Stimulated activated CD4-positive, alpha-beta T cell treated with anti-CD3 and anti-CD28 coated beads, Interleukin-2, amount 100 ng/mL, for 48 hours (primary cell): ENCODE measurements at regions not wholly inside any gene's neighbourhood (a gene's known extent, or its start where the extent isn't known, plus 50 kb on each side); places are given as distances from the start of the nearest gene placed in this dataset.
A peak's percentile ranks its signal among the peaks of the same experiment; 100 is the strongest.

Experiments
- DNase-seq, 2 donors: peaks; one replicate each; pipeline ENCODE4 v3.0.0-alpha.2; 2020

- no peak for DNase-seq
These were observed 254.9 kb upstream of the EGLN3 start for GRCh38 chr14:34205799-34206198.

- DNase-seq: no peak
These were observed 253.9 kb upstream of the EGLN3 start for GRCh38 chr14:34204774-34205173.

- DNase-seq: no peak
These were observed 252.4 kb upstream of the EGLN3 start for GRCh38 chr14:34203251-34203722.

- DNase-seq: no peak
These were observed 251.2 kb upstream of the EGLN3 start for GRCh38 chr14:34201909-34202637.

- DNase-seq: peak in 1 of 2 donors; percentile 19
These were observed 248.7 kb upstream of the EGLN3 start for GRCh38 chr14:34199585-34199984.

GRCh38 chr14:34198096-34198495 is 247.2 kb upstream of the EGLN3 start:
- no peak for DNase-seq

- no peak for DNase-seq
These were observed 245.1 kb upstream of the EGLN3 start for GRCh38 chr14:34195964-34196363.

- no peak for DNase-seq
These were observed 239.8 kb upstream of the EGLN3 start for GRCh38 chr14:34190717-34191116.

GRCh38 chr14:34189866-34190265 is 239.0 kb upstream of the EGLN3 start:
- no peak for DNase-seq

GRCh38 chr14:34187519-34188044 is 236.7 kb upstream of the EGLN3 start:
- DNase-seq: no peak

GRCh38 chr14:34187061-34187460 is 236.2 kb upstream of the EGLN3 start:
- no peak for DNase-seq

GRCh38 chr14:34184126-34184525 is 233.3 kb upstream of the EGLN3 start:
- DNase-seq: no peak

- no peak for DNase-seq
These were observed 232.6 kb upstream of the EGLN3 start for GRCh38 chr14:34183478-34183877.

GRCh38 chr14:34181338-34181737 is 230.5 kb upstream of the EGLN3 start:
- no peak for DNase-seq

- DNase-seq: no peak
These were observed 230.0 kb upstream of the EGLN3 start for GRCh38 chr14:34180869-34181268.

GRCh38 chr14:34180434-34180833 is 229.6 kb upstream of the EGLN3 start:
- no peak for DNase-seq

- DNase-seq: no peak
These were observed 228.9 kb upstream of the EGLN3 start for GRCh38 chr14:34179727-34180126.

GRCh38 chr14:34177466-34177865 is 226.6 kb upstream of the EGLN3 start:
- no peak for DNase-seq

GRCh38 chr14:34175574-34175973 is 224.7 kb upstream of the EGLN3 start:
- no peak for DNase-seq

- no peak for DNase-seq
These were observed 224.1 kb upstream of the EGLN3 start for GRCh38 chr14:34174973-34175372.

- no peak for DNase-seq
These were observed 223.0 kb upstream of the EGLN3 start for GRCh38 chr14:34173916-34174315.

GRCh38 chr14:34172550-34173368 is 221.9 kb upstream of the EGLN3 start:
- DNase-seq: no peak

GRCh38 chr14:34172173-34172451 is 221.2 kb upstream of the EGLN3 start:
- DNase-seq: no peak
